Brain microvascular endothelial cell (primary cell): ENCODE measurements at regions not wholly inside any gene's neighbourhood (a gene's known extent, or its start where the extent isn't known, plus 50 kb on each side); places are given as distances from the start of the nearest gene placed in this dataset.

Experiments used
- DNase-seq: peaks from one replicate; pipeline ENCODE4 v3.0.0-alpha.2; 2020
- H3K27ac ChIP-seq: fragments of 250-450 bp; sonication (Bioruptor Pico); 2 replicates; pipeline ENCODE4 v1.5.1; 2020; ENCODE audit warnings: mild to moderate bottlenecking, moderate library complexity
- H3K27me3 ChIP-seq: fragments of 250-450 bp; sonication (Bioruptor Pico); replicated peaks from 2 replicates; pipeline ENCODE4 v1.5.1; 2020; ENCODE audit warnings: mild to moderate bottlenecking
- H3K36me3 ChIP-seq: fragments of 250-450 bp; sonication (Bioruptor Pico); replicated peaks from 2 replicates; pipeline ENCODE4 v1.5.1; 2020; ENCODE audit warnings: mild to moderate bottlenecking
- H3K4me3 ChIP-seq: 2 replicates; pipeline ENCODE4 v1.5.1; 2011; ENCODE audit warnings: low read depth, mild to moderate bottlenecking, control low read depth, low read length, moderate library complexity
- in situ Hi-C: cut with HindIII; loops from 2 replicates; pipeline ENCODE4 v1.10.0; 2017; ENCODE audit warnings: low sequenced_read_pairs, low pct_ligation_motif_present
- TF ChIP-seq, protein P1 (sequence below): IDR thresholded peaks from 2 replicates; pipeline ENCODE4 v1.5.1; 2011; ENCODE audit warnings: low read depth, mild to moderate bottlenecking, moderate library complexity, low read length, control low read depth, inconsistent platforms; ENCODE audit errors: missing control alignments

DNA sequence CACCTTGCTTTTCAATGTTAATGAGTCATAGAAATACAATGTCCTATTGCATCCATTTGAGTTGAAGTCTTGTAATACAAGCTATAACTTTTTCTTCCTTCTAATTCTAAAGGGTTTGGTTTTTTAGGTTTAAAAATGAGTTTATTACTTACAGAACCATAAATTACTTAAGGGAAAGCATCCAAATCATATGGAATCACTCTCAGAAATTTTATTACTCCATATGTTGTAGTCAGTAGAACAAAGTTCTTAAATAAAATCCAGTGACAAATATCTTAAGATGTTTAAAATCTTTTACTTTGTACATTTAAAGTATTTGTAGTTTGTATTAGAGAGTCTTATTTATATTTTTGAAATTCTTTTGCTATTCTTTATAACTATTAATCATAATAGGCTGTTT is 253.2 kb downstream of the IPO8 start:
- DNase-seq, result no peak
- in situ Hi-C loops, result no loop called here
- Histone ChIP-seq H3K27me3 (no peaks in the 10 kb centered on the region), H3K36me3 (no peaks in the 10 kb centered on the region), H3K27ac (no peak overlapping the region), H3K4me3 (no peak overlapping the region)
- TF ChIP-seq, protein P1, sequence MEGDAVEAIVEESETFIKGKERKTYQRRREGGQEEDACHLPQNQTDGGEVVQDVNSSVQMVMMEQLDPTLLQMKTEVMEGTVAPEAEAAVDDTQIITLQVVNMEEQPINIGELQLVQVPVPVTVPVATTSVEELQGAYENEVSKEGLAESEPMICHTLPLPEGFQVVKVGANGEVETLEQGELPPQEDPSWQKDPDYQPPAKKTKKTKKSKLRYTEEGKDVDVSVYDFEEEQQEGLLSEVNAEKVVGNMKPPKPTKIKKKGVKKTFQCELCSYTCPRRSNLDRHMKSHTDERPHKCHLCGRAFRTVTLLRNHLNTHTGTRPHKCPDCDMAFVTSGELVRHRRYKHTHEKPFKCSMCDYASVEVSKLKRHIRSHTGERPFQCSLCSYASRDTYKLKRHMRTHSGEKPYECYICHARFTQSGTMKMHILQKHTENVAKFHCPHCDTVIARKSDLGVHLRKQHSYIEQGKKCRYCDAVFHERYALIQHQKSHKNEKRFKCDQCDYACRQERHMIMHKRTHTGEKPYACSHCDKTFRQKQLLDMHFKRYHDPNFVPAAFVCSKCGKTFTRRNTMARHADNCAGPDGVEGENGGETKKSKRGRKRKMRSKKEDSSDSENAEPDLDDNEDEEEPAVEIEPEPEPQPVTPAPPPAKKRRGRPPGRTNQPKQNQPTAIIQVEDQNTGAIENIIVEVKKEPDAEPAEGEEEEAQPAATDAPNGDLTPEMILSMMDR, result no peak

DNA sequence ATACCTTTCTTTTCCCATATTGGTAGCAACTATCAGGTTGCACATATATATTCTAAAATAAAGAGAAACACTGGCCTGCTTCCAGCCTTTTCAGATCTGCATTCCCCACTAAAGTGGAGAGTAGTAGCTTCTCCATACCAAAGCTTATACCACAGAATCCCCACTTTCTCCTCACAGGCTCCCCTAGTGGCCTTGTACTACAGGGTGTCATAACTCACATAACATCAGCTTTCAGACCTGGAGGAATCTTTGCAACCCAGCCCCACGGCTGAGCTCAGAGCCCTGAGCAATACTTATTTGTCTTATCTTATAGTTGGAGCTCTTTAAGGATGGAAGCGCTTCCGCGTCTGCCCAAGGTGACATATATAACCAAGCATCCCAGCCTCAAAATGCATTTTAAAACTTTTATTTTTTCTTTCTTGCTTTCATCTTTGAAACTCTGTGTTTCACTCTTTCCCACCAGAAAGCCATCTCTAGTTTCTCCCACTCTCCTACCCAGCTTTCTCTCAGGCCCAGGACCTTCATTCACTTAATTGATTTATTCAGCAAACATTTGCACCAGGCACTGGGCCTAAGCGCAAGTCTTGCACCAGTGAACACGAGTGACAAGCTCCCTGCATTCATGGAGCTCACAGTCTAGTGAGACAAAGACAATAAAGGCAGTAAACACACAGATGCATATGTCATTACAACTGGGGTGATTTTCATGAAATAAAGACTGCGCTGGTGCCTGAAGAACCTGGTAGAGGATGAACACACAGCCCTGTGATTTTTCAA is 254.7 kb downstream of the IPO8 start:
- DNase-seq, result peak; percentile 51
- TF ChIP-seq, protein P1, result peak; percentile 75
- Histone ChIP-seq H3K4me3 (no peak overlapping the region), H3K27ac (no peak overlapping the region), H3K36me3 (no peaks in the 10 kb centered on the region), H3K27me3 (no peaks in the 10 kb centered on the region)
- in situ Hi-C loops, result no loop called here

DNA sequence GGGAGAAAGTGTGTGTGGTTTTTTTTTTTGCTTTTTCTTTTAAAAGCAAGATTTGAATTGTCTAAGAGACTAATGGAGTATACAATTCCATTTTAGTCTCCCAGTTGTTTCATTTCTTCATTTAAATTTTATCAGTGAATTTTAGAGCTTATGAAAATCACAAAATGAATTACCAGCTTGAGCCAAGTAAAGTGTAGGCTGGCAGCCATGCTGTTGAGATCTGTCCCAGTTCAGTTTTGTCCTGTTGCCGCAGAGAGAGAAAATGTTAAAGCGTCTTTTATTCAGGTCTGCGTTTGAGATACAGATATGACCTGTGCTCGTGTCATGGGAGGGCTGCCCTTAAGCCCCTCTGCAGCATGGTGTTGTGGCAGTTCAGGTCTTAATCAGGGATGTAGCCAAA is 256.5 kb downstream of the IPO8 start:
- H3K36me3 ChIP-seq, result no peaks in the 10 kb centered on the region
- in situ Hi-C loops, result no loop called here
- H3K4me3 ChIP-seq, result no peak overlapping the region
- H3K27me3 ChIP-seq, result no peaks in the 10 kb centered on the region
- no peak overlapping the region for H3K27ac ChIP-seq
- DNase-seq, result no peak
- TF ChIP-seq, protein P1, result no peak

DNA sequence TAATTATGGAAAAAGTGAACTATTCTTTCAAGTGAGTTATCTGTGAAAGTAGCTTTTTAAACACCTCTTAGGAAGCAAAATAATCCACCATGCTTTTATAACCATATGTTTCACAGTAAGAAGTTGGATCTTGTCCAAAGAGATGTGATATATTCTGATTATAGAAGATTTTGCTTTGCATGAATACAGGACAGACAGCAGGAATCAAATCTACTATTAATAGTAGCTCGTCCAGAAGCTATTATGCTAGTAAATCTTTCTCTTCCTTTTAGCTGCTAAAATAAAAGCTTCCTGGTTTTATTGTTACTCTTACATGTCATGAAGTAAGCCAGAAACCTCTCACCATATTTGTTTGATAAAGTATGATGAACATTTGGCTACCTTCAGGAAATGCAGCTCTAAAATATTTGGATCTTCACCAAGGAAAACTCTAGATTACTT is 257.0 kb downstream of the IPO8 start:
- TF ChIP-seq, protein P1, result no peak
- no peaks in the 10 kb centered on the region for H3K36me3 ChIP-seq
- no peak for DNase-seq
- H3K4me3 ChIP-seq, result no peak overlapping the region
- no peaks in the 10 kb centered on the region for H3K27me3 ChIP-seq
- no peak overlapping the region for H3K27ac ChIP-seq
- in situ Hi-C loops, result no loop called here

DNA sequence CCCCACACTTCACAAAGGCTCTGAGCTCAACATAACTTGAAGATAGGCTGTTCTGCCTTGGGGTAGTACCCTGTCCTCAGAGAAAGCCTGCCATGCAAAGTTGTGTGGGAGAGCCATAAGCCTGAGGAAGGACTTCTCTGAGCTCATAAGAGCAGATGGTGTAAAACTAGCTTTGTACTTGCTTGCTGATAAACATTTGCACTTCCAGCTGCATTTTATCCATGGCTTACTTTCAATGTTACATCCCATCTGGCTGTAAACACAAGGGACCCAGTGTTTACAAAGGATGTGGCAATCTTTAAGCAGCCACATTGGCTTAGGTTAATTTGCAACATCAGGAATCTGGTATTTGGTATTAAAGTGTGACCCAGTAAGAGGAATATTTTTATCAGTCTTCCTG is 258.1 kb downstream of the IPO8 start:
- Histone ChIP-seq H3K36me3 (no peaks in the 10 kb centered on the region), H3K27ac (no peak overlapping the region), H3K27me3 (no peaks in the 10 kb centered on the region), H3K4me3 (no peak overlapping the region)
- no peak for DNase-seq
- TF ChIP-seq, protein P1, result no peak
- in situ Hi-C loops, result no loop called here

DNA sequence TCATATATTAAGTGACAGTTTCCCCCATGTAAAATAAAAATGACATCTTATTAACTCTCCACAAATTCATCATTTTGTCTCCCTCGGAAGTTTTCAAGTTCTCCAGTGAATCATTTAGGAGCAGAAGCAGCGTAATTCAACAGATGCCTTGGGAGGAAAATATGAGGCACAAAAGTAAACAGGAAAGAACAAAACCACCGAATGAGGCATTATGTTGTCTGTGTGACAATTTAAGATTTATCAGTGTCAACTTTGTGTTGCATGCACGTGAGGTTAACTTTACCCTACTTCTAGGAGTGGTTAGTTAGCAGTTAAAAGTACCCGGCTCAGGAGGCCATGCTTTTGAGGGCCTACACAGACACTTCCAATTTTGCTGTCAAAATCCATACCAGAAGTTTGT is 258.6 kb downstream of the IPO8 start:
- in situ Hi-C loops, result no loop called here
- Histone ChIP-seq H3K4me3 (no peak overlapping the region), H3K36me3 (no peaks in the 10 kb centered on the region), H3K27ac (no peak overlapping the region), H3K27me3 (no peaks in the 10 kb centered on the region)
- TF ChIP-seq, protein P1, result no peak
- no peak for DNase-seq
